ENCODE measurements at regions not wholly inside any gene's neighbourhood (a gene's known extent, or its start where the extent isn't known, plus 50 kb on each side); places are given as distances from the start of the nearest gene placed in this dataset.

DNA sequence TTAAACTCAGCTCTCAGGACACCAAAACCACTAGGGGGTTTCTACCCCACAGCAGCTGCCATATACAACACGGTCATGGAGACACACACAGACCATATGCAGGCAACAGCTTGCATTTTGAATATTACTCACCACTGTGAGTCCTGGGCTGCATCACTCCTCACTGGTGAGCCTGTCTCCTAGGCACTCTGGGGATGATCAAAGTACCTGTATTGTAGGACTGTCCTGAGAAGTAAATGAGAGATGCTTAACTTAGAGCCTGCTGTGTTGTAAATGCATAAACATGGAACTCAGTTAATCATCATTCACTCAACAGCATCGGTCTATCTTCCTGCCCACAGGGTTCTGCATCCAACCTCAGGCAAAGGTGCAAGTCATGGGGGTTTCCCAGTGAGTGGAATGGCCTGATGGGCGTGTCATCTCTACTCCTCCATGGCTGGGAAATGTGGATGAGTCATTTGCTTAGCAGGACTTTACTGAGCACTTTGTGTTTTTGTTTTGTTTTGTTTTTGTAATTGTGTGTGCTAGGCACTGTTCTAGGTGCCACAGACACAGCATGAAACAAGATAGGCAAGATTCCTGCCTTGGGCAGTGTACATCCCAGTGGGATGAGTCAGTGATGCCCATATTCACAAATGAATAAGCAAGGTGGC, 1141.2 kb upstream of the TMEM132C start (continued):
- TF ChIP-seq PKNOX1 (IDR thresholded peaks at IDR 0.05) (no peak), NFIC (IDR thresholded peaks at IDR 0.05; ENCODE audit: low read depth, low read length) (peak; percentile 52; the same call in 1 of the 2 replicates), NR2F1 (conservative IDR thresholded peaks at IDR 0.05) (0 out of 2 replicates have a peak, but pooled peaks have one; percentile 14), FOXK2 (IDR thresholded peaks at IDR 0.05) (no peak), MXI1 (IDR thresholded peaks at IDR 0.05; ENCODE audit: low read depth, low read length) (no peak), ZZZ3 (IDR thresholded peaks at IDR 0.05; ENCODE audit: control insufficient read depth, insufficient read length, low read depth) (no peak), SKIL (IDR thresholded peaks at IDR 0.05; ENCODE audit: low read depth, poor library complexity, severe bottlenecking) (no peak), ETV6 (conservative IDR thresholded peaks at IDR 0.05 in 1 of 2, IDR thresholded peaks at IDR 0.05 in 1 of 2; ENCODE audit: borderline replicate concordance in 1 of 2, low read depth in 1 of 2) (no peak), SUPT20H (IDR thresholded peaks at IDR 0.05; ENCODE audit: borderline replicate concordance, control insufficient read depth, low read depth, low read length) (no peak), JUNB (IDR thresholded peaks at IDR 0.05) (peak; percentile 60), HDAC2 (IDR thresholded peaks at IDR 0.05) (no peak), IKZF2 (IDR thresholded peaks at IDR 0.05) (peak in 1 of 2 experiments; percentile 22; a peak in 1 of 4 replicates)
